HG03175 (cell line): ENCODE measurements at regions not wholly inside any gene's neighbourhood (a gene's known extent, or its start where the extent isn't known, plus 50 kb on each side); places are given as distances from the start of the nearest gene placed in this dataset.

Experiments
- ATAC-seq: cut with Tn5 transposase; IDR thresholded peaks from one replicate; pipeline ENCODE4 v1.9.1; 2021; ENCODE audit warnings: mild to moderate bottlenecking, moderate library complexity; ENCODE audit not compliant: unreplicated experiment

GRCh38 chr7:145928937-145929336 lies 187.7 kb upstream of the CNTNAP2 start:
- no peak for ATAC-seq

DNA sequence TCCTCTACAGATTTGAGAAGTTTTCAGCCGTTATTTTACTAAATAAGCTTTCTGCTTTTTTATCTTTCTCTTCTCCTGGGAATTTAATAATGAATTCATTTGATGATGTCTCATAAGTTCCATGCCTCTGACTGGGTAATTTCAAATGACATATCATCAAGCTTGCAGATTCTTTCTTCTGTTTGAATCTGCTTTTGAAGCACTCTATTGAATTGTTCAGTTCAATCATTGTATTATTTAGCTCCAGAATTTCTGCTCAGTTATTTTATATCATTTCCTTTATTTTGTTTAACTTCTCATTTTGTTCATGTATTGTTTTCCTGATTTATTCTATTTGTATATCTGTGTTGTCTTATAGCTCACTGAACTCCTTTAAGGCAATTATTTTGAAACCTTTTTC lies 196.9 kb upstream of the CNTNAP2 start:
- ATAC-seq, result no peak

- no peak for ATAC-seq
These were observed 199.8 kb upstream of the CNTNAP2 start for GRCh38 chr7:145916776-145917175.

GRCh38 chr7:145915679-145916078 lies 200.9 kb upstream of the CNTNAP2 start:
- ATAC-seq, result no peak

GRCh38 chr7:145909991-145910513 lies 206.5 kb upstream of the CNTNAP2 start:
- peak; percentile 95 for ATAC-seq

DNA sequence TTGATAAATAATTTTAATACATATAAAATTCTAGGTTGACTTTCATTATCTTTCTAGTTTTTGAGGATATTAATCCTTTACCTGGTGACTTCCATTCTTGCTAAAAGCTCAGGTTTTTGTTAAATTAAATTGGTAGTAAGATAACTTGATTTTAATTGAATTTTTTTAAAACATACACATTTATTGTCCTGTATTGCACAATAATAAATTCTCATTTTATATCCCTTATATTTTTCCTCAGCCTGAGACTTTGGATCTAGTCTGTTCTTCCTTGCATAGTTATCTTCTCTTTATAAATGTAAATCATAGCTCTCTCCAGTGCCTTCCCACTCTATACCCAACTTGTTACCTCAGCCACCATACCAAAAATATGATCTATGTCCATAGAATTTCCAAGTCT lies 212.9 kb upstream of the CNTNAP2 start:
- no peak for ATAC-seq

DNA sequence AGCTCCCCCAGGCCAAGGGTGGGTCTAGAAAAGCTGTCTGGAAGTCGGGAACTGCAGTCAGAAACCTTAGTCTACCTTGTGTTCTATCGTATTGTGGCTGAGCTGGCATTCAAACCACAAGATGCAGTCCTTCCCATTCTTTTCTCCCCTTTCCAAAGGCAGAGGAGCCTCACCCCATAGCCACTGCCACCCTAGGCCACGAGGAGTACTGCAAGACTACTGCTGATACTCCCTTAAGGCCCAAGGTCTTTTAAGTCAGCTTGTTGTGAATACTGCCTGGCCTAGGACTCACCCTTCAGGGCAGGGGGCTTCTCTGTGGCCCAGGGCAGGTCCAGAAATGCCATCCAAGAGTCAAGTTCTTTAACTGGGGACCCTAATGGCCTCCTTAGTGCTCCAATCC lies 214.5 kb upstream of the CNTNAP2 start:
- no peak for ATAC-seq

- no peak for ATAC-seq
These were observed 216.7 kb upstream of the CNTNAP2 start for GRCh38 chr7:145899938-145900337.

GRCh38 chr7:145893925-145894535 lies 222.6 kb upstream of the CNTNAP2 start:
- ATAC-seq, result no peak

- ATAC-seq, result no peak
These were observed 231.7 kb upstream of the CNTNAP2 start for GRCh38 chr7:145884716-145885514.

- ATAC-seq, result no peak
These were observed 240.2 kb upstream of the CNTNAP2 start for GRCh38 chr7:145876376-145876775.

DNA sequence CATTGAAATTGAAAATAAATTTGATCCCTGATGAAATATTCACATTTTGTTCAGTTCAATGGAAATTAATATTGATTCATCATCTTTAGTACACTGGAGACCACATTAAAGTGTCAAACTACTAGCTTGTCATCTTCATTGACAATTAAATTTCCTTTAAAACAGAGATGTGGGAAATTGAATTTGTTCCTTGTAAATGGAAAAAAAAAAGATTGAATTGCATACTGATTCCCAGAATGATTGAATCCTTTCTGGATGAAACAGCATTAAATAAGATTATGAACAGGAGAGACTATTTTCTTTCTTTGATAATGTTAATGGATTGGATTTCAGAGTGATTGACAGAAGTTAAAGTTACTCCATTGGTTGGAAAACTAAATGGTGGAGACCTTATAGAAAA lies 241.3 kb upstream of the CNTNAP2 start:
- no peak for ATAC-seq

- no peak for ATAC-seq
These were observed 247.7 kb upstream of the CNTNAP2 start for GRCh38 chr7:145868935-145869334.

DNA sequence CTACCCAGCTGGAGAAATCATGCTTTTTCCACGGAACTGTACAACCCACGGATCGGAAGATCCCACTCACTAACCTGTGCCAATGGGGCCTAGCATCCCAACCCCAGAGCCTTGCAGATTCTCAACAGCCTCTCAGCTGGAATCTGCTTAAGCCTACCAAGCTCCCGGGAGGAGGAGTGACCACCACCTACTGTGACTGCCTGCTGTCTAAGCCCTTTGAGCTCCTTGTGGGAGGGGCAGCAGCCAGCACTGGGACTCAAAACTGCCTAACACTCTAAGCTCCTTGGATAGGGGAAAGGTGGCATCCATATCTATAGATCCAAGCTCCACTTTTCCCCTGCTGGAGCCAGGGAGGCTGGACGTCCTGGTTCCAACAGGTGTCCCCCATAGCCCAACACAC lies 254.4 kb upstream of the CNTNAP2 start:
- no peak for ATAC-seq

- ATAC-seq, result no peak
These were observed 255.8 kb upstream of the CNTNAP2 start for GRCh38 chr7:145860809-145861208.

- ATAC-seq, result no peak
These were observed 266.0 kb upstream of the CNTNAP2 start for GRCh38 chr7:145850636-145851035.

- ATAC-seq, result no peak
These were observed 267.9 kb upstream of the CNTNAP2 start for GRCh38 chr7:145848691-145849090.

DNA sequence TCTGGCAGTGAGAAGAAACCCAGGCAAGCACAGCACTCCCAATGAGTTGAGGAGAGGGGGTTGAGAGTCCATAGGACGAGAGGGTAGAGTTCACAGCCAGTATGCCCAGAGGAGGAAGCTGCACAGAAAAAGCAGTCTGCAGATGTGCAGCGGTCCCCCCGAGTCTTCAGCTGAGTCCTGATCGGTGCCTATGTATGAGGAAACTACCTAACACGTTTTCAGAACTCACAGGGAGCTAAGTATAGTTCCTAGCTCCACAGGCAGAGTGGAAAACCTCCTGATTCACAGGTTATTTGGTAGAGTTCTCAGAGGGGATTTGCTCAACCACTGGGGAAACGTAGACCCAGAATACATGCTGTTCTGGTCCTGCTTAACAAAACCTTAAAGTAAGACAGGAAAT lies 271.3 kb upstream of the CNTNAP2 start:
- no peak for ATAC-seq

DNA sequence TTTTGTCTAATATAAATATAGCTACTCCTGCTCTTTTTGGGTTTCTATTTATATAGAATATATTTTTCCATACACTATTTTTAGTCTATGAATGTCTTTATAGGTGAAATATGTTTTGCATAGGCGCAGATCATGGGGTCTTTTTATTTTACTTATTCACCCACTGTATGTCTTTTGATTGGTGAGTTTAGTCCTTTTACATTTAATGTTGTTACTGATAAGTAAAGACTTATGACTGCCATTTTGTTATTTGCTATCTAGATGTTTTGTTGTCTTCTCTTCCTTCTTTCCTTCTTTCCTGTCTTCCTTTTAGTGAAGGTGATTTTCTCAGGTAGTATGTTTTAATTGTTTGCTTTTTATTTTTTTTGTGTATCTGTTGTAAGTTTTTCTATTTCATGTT lies 276.8 kb upstream of the CNTNAP2 start:
- no peak for ATAC-seq

GRCh38 chr7:145831616-145832206 lies 284.9 kb upstream of the CNTNAP2 start:
- ATAC-seq, result no peak

DNA sequence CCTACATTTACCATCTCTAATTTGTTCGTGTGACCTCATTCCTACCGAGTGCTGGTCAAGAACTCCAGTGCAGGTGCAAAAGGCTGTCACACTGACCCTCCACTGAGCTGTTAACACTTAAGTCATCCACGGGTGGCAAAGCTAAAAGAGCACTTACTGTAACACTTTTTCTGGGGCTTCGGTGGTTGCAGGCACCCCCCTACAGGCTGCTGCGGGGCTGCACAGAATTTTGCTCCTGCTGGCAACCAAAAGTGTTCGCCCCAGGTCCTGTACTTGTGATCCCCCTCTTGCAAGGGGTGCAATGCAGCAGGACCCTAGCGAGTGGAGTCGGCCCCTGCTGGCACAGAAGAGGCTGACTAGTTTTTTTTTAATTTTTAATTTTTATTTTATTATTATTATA lies 298.9 kb upstream of the CNTNAP2 start:
- ATAC-seq, result no peak

DNA sequence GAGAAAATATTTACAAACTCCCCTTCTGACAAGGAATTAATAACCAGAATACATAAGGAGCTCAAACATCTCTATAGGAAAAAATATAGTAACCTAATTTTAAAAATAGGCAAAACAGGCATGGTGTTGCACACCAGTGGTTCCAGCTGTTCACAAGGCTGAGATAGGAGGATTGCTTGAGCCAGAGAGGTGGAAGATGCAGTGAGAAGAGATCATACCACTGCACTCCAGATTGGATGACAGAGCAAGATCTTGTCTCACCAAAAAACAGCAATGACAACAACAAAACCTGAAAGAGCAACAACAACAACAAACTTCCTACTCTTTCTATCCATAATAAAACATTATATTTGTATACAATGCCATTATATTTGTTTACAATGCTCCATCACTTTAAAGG lies 304.4 kb upstream of the CNTNAP2 start:
- no peak for ATAC-seq
